ENCODE measurements at regions not wholly inside any gene's neighbourhood (a gene's known extent, or its start where the extent isn't known, plus 50 kb on each side); places are given as distances from the start of the nearest gene placed in this dataset.

DNA sequence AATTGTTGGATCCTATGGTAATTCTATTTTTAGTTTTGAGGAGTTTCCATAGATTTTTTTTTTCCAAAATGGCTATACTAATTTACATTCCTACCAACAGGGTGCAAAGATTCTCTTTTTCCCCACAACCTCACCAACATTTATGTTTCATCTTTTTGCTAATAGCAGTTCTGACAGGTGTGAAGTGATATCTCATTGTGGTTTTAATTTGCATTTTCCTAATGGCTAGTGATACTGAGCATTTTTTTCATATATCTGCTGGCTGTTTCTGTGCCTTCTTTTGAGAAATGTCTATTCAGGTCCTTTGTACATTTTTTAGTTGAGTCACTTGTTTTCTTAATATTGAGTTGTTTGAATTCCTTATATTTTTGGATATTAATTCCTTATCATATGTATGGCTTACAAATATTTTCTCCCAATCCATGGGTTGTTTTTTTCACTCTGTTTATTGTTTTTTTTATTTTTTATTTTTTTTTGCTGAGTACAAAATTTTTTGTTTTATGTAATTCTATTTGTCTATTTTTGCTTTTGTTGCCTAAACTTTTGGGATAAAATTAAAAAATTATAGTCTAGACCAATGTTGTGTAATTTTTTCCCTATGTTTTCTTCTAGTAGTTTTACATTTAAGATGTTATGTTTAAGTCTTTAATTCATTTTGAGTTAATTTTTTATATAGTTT is 205.9 kb upstream of the ADCY1 start:
- TF ChIP-seq, protein P1, sequence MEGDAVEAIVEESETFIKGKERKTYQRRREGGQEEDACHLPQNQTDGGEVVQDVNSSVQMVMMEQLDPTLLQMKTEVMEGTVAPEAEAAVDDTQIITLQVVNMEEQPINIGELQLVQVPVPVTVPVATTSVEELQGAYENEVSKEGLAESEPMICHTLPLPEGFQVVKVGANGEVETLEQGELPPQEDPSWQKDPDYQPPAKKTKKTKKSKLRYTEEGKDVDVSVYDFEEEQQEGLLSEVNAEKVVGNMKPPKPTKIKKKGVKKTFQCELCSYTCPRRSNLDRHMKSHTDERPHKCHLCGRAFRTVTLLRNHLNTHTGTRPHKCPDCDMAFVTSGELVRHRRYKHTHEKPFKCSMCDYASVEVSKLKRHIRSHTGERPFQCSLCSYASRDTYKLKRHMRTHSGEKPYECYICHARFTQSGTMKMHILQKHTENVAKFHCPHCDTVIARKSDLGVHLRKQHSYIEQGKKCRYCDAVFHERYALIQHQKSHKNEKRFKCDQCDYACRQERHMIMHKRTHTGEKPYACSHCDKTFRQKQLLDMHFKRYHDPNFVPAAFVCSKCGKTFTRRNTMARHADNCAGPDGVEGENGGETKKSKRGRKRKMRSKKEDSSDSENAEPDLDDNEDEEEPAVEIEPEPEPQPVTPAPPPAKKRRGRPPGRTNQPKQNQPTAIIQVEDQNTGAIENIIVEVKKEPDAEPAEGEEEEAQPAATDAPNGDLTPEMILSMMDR (IDR thresholded peaks at IDR 0.05), result no peak
- Mint-ChIP-seq H3K4me3 (ENCODE audit: unreplicated experiment) (no peak overlapping the region), H3K36me3 (ENCODE audit: low read depth) (no peaks in the 10 kb centered on the region), H3K27ac (ENCODE audit: unreplicated experiment) (no peak overlapping the region), H3K27me3 (ENCODE audit: low read depth) (peaks cover 11% of the 10 kb centered on the region), H3K9me3 (ENCODE audit: low read depth) (peaks cover 16% of the 10 kb centered on the region), H3K4me1 (ENCODE audit: low read depth) (no peaks in the 10 kb centered on the region)
- DNase-seq (ENCODE audit: low spot score), result no peak

DNA sequence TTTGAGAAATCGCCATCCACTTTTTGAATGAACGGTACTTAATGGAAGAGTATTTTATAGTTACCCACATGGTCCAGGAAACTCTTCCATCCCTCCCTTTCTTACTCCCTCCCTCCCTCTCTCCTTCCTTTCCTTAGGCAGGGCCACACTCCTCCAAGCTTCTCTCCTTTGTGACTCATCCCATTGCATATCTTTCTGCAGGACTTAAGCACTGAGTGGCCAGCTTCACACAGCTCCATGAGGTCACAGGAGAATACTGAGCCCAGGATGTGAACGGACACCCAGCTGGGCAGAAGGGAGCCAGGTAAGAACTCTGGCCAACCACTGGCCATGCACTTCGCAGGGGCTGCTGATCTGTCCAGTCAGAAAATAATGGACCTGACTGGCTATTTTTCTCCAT is 189.7 kb upstream of the ADCY1 start:
- no peak for DNase-seq (ENCODE audit: low spot score)
- no peaks in the 10 kb centered on the region for H3K4me1 Mint-ChIP-seq (ENCODE audit: low read depth)
- H3K36me3 Mint-ChIP-seq (ENCODE audit: low read depth), result no peaks in the 10 kb centered on the region
- H3K27ac Mint-ChIP-seq (ENCODE audit: unreplicated experiment), result no peak overlapping the region
- TF ChIP-seq, protein P1 (IDR thresholded peaks at IDR 0.05), result no peak
- H3K9me3 Mint-ChIP-seq (ENCODE audit: low read depth), result peaks cover 11% of the 10 kb centered on the region
- H3K27me3 Mint-ChIP-seq (ENCODE audit: low read depth), result peaks cover 2% of the 10 kb centered on the region
- no peak overlapping the region for H3K4me3 Mint-ChIP-seq (ENCODE audit: unreplicated experiment)

DNA sequence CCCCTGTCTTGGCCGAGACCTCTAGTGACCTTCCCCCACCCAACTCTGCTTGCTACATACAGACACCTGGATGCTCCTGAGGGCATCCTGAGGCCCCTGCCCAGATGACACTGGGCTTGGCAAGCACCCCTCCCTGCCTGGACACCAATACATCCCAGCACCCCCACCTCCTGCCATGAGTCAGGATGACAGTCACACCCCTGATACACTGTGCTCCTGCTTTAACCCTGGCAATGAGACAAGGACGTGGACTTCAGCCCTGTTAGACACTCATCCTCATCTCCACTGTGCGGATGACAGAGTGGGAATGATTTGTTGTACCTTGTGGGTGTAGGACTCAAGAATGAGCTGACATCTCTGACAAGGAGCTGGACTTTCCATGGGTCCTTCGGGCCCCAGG is 186.3 kb upstream of the ADCY1 start:
- TF ChIP-seq, protein P1 (IDR thresholded peaks at IDR 0.05), result no peak
- DNase-seq (ENCODE audit: low spot score), result no peak
- Mint-ChIP-seq H3K27ac (ENCODE audit: unreplicated experiment) (no peak overlapping the region), H3K27me3 (ENCODE audit: low read depth) (peaks cover 2% of the 10 kb centered on the region), H3K4me3 (ENCODE audit: unreplicated experiment) (no peak overlapping the region), H3K4me1 (ENCODE audit: low read depth) (no peaks in the 10 kb centered on the region), H3K9me3 (ENCODE audit: low read depth) (no peaks in the 10 kb centered on the region), H3K36me3 (ENCODE audit: low read depth) (no peaks in the 10 kb centered on the region)

DNA sequence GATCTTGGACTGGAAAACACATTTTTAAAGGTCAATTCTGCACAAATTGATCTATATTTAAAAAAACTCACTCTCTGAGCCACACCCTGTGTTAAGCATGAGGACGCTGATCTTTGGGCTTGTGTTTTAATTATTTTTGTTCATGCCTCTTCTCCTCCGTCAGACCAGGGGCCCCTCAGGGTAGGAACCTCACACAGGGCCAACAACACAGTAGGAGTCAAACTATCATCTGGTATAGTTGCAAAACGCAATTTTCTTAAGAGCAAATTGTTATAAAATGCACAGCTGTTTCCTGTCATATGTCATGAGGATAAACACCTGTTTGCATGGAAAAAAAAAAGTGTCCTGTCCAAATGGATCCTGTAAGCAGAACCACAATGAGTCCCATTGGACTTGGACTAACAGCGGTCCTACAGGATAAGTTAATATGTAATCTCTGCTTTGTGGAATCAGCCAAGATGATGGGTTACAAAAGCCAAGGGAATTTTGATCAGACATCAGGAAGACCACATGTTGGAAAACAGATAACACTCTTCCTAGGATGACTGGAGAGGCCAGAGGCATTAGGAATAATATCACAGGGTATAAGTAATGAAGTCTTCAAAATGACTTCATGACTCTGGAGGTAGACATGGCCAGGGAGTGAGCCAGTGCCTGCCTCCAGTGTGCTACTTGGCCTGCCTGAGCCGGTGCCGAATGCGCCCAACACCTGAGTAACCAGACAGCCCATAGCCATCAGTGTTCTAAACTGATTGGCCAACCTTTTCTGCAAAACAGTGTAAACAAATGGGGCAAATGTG is 184.9 kb upstream of the ADCY1 start:
- H3K27ac Mint-ChIP-seq (ENCODE audit: unreplicated experiment), result no peak overlapping the region

DNA sequence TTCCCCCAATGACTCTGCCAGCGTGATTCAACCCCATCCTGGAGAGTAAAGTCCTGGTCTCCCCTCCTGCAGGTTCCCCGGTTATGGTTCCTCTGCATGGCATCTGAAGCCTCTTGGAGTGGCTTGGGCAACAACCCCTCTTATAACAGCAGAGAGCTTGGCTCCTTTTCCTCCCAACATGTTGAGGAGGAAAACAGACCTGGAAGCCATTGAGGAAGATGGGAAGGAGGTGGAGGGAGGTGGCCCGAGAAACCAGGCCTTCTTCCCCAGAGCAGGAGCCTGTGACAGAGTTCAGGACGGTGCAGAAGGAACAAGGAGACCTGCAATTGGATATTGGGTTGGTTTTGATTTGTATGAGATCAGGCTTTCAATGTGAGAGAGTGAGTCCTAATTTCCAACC is 184.0 kb upstream of the ADCY1 start:
- no peak for DNase-seq (ENCODE audit: low spot score)
- no peak overlapping the region for H3K27ac Mint-ChIP-seq (ENCODE audit: unreplicated experiment)
- no peaks in the 10 kb centered on the region for H3K36me3 Mint-ChIP-seq (ENCODE audit: low read depth)
- no peak overlapping the region for H3K4me3 Mint-ChIP-seq (ENCODE audit: unreplicated experiment)
- peaks cover under 1% of the 10 kb centered on the region for H3K27me3 Mint-ChIP-seq (ENCODE audit: low read depth)
- H3K4me1 Mint-ChIP-seq (ENCODE audit: low read depth), result no peaks in the 10 kb centered on the region
- TF ChIP-seq, protein P1 (IDR thresholded peaks at IDR 0.05), result no peak
- H3K9me3 Mint-ChIP-seq (ENCODE audit: low read depth), result peaks cover 3% of the 10 kb centered on the region

More for the DNA sequence above, 184.9 kb upstream of the ADCY1 start:
- no peak for DNase-seq (ENCODE audit: low spot score)
- no peaks in the 10 kb centered on the region for H3K36me3 Mint-ChIP-seq (ENCODE audit: low read depth)
- H3K4me1 Mint-ChIP-seq (ENCODE audit: low read depth), result no peaks in the 10 kb centered on the region
- TF ChIP-seq, protein P1 (IDR thresholded peaks at IDR 0.05), result no peak
- no peak overlapping the region for H3K4me3 Mint-ChIP-seq (ENCODE audit: unreplicated experiment)
- H3K27me3 Mint-ChIP-seq (ENCODE audit: low read depth), result peaks cover 2% of the 10 kb centered on the region
- peaks cover 3% of the 10 kb centered on the region for H3K9me3 Mint-ChIP-seq (ENCODE audit: low read depth)

Data from chondrocyte (in vitro differentiated cells).